OCI-LY1 (cell line): ENCODE measurements at regions not wholly inside any gene's neighbourhood (a gene's known extent, or its start where the extent isn't known, plus 50 kb on each side); places are given as distances from the start of the nearest gene placed in this dataset.
"Not testable (repeated sequence)": the region's sequence is repeated elsewhere in the genome, so short reads cannot be mapped to it uniquely, and the experiment has no call there.

Source experiments
- CTCF ChIP-seq: fragments of 200-600 bp; sonication (generic), shearing (Covaris generic); IDR thresholded peaks from 2 replicates; pipeline ENCODE4 v1.5.1; 2017; ENCODE audit warnings: mild to moderate bottlenecking, antibody characterized with exemption, low read length, moderate library complexity, mixed read lengths
- EZH2 ChIP-seq: fragments of 200-600 bp; sonication (generic), shearing (Covaris generic); IDR thresholded peaks from 2 replicates; pipeline ENCODE4 v1.8.0; 2017; ENCODE audit warnings: borderline replicate concordance, mixed run types, mild to moderate bottlenecking, antibody characterized with exemption, low read length, moderate library complexity, mixed read lengths

GRCh38 chr1:208353797-208354196, 109.6 kb upstream of the PLXNA2 start:
- not testable (repeated sequence) for TF ChIP-seq CTCF, EZH2
